GM12878 (cell line): ENCODE measurements at regions not wholly inside any gene's neighbourhood (a gene's known extent, or its start where the extent isn't known, plus 50 kb on each side); places are given as distances from the start of the nearest gene placed in this dataset.

Experiments
- ATAC-seq: fragments of 200-7000 bp; cut with Tn5 transposase; 3 replicates; pipeline ENCODE4 v1.9.1; 2020; ENCODE audit warnings: mild to moderate bottlenecking, moderate library complexity
- BruUV-seq: library from RNA; stranded (reverse); fragments of 400-500 nt; replicated peaks from 2 replicates; lab custom pipeline; 2021; lab: Mats Ljungman, UMichigan
- CTCF ChIA-PET: fragments of 300-600 bp; sonication (Branson Sonifier 250); formaldehyde crosslinking; extraction: SDS; loops from one replicate; lab custom pipeline; 2021; ENCODE audit warnings: inconsistent platforms; lab: Yijun Ruan, JAX
- POLR2A ChIA-PET: fragments of 350-600 bp; formaldehyde crosslinking; extraction: SDS; loops from one replicate; lab custom pipeline; 2021; ENCODE audit warnings: inconsistent platforms; lab: Charles Lee
- RAD21 ChIA-PET: fragments of 300-600 bp; sonication (Branson Sonifier 250); formaldehyde crosslinking; loops from one replicate; lab custom pipeline; 2023; ENCODE audit warnings: antibody characterized with exemption; ENCODE audit not compliant: unreplicated experiment; lab: Charles Lee
- SMC1A ChIA-PET: fragments of 300-600 bp; sonication (Branson Sonifier 250); formaldehyde crosslinking; loops from one replicate; lab custom pipeline; 2023; ENCODE audit not compliant: unreplicated experiment, uncharacterized antibody; lab: Charles Lee
- DNase-seq: peaks from one replicate; pipeline ENCODE4 v3.0.0-alpha.2; 2011; ENCODE audit warnings: low read depth, low spot score
- FAIRE-seq: peaks from 3 replicates; lab custom pipeline; 2011; peaks lifted over from hg19 to GRCh38; lab: Jason Lieb, UNC
- H2AFZ ChIP-seq: 2 replicates; pipeline ENCODE4 v1.6.0; 2011; ENCODE audit warnings: low read depth, low read length, control low read depth; ENCODE audit not compliant: control insufficient read depth
- H3K27ac ChIP-seq: 2 replicates; pipeline ENCODE4 v1.5.1; 2011; ENCODE audit warnings: control low read depth; ENCODE audit not compliant: control insufficient read depth, insufficient read depth
- H3K27me3 ChIP-seq, 2 experiments: replicated peaks in 1 of 2; 2 replicates each; pipeline versions ENCODE4 v1.6.0 to v1.6.1; 2011; ENCODE audit warnings: low read length in 1 of 2; ENCODE audit not compliant: control insufficient read depth in 2 of 2, insufficient read depth in 2 of 2
- H3K36me3 ChIP-seq, 2 experiments: 2 replicates each; pipeline ENCODE4 v1.5.1; 2011; ENCODE audit warnings: low read length in 1 of 2; ENCODE audit not compliant: control insufficient read depth in 2 of 2, insufficient read depth in 2 of 2
- H3K4me1 ChIP-seq: 2 replicates; pipeline ENCODE4 v1.6.1; 2011; ENCODE audit warnings: mild to moderate bottlenecking, low read length, moderate library complexity, mixed read lengths; ENCODE audit not compliant: control insufficient read depth, insufficient read depth
- H3K4me2 ChIP-seq: 2 replicates; pipeline ENCODE4 v1.6.0; 2011; ENCODE audit warnings: control low read depth; ENCODE audit not compliant: control insufficient read depth, insufficient read depth
- H3K4me3 ChIP-seq: fragments of 200-600 bp; sonication (generic); 2 replicates; pipeline ENCODE4 v1.5.1; 2016
- H3K79me2 ChIP-seq: 2 replicates; pipeline ENCODE4 v1.6.0; 2011; ENCODE audit warnings: low read length; ENCODE audit not compliant: control insufficient read depth, insufficient read depth
- H3K9ac ChIP-seq: 2 replicates; pipeline ENCODE4 v1.8.0; 2011; ENCODE audit warnings: low read length, control low read depth, mixed read lengths; ENCODE audit not compliant: control insufficient read depth, insufficient read depth
- H3K9me3 ChIP-seq: replicated peaks from 3 replicates; pipeline ENCODE4 v1.5.1; 2011; ENCODE audit warnings: mild to moderate bottlenecking, low read length; ENCODE audit not compliant: control insufficient read depth, insufficient read depth
- H4K20me1 ChIP-seq: 2 replicates; pipeline ENCODE4 v1.6.0; 2011; ENCODE audit not compliant: control insufficient read depth, insufficient read depth
- EZH2 ChIP-seq: IDR thresholded peaks from 2 replicates; pipeline ENCODE4 v1.6.1; 2012; ENCODE audit warnings: low read depth, mild to moderate bottlenecking, control low read depth, inconsistent platforms, low read length, borderline replicate concordance; ENCODE audit not compliant: control insufficient read depth
- FOXM1 ChIP-seq: IDR thresholded peaks from 2 replicates; pipeline ENCODE4 v1.6.1; 2012; ENCODE audit warnings: low read depth, mild to moderate bottlenecking, inconsistent platforms, low read length, moderate library complexity
- MEF2A ChIP-seq: IDR thresholded peaks from 2 replicates; pipeline ENCODE4 v1.6.1; 2011; ENCODE audit warnings: low read depth, mild to moderate bottlenecking, low read length, moderate library complexity; ENCODE audit not compliant: insufficient read depth
- MTA2 ChIP-seq: fragments of 450-650 bp; IDR thresholded peaks from 2 replicates; pipeline ENCODE4 v1.6.1; 2016; ENCODE audit warnings: low read depth, mild to moderate bottlenecking, moderate library complexity
- TARDBP ChIP-seq: IDR thresholded peaks from 2 replicates; pipeline ENCODE4 v1.6.1; 2016; ENCODE audit warnings: borderline replicate concordance
- ZNF622 ChIP-seq: fragments of 450-650 bp; IDR thresholded peaks from 2 replicates; pipeline ENCODE4 v1.6.1; 2017; ENCODE audit warnings: mild to moderate bottlenecking, inconsistent platforms
- WGBS: methylation state at CpG from one replicate; pipeline ENCODE4 v1.1.6; 2016; ENCODE audit warnings: low lambda C conversion rate; ENCODE audit not compliant: insufficient replicate concordance, insufficient coverage; ENCODE audit errors: missing lambda C conversion rate; 5-methylcytosine and 5-hydroxymethylcytosine counted together
- in situ Hi-C: fragments of 300-500 bp; cut with MboI; formaldehyde crosslinking; loops from 9 replicates; pipeline ENCODE4 v1.14.3; 2018; ENCODE audit warnings: mixed read lengths
- intact Hi-C: fragments of 100-400 bp; cut with micrococcal nuclease; formaldehyde crosslinking; loops from one replicate; pipeline ENCODE4 v1.14.2; 2022; ENCODE audit not compliant: unreplicated experiment
- TF ChIP-seq, protein P1 (sequence below): IDR thresholded peaks from 2 replicates; pipeline ENCODE4 v1.6.1; 2012; ENCODE audit warnings: low read depth, low read length, improper control_type of control experiment
- TF ChIP-seq, protein P2 (sequence below): IDR thresholded peaks from 2 replicates; pipeline ENCODE4 v1.6.1; 2012; ENCODE audit warnings: low read depth, low read length, improper control_type of control experiment

DNA sequence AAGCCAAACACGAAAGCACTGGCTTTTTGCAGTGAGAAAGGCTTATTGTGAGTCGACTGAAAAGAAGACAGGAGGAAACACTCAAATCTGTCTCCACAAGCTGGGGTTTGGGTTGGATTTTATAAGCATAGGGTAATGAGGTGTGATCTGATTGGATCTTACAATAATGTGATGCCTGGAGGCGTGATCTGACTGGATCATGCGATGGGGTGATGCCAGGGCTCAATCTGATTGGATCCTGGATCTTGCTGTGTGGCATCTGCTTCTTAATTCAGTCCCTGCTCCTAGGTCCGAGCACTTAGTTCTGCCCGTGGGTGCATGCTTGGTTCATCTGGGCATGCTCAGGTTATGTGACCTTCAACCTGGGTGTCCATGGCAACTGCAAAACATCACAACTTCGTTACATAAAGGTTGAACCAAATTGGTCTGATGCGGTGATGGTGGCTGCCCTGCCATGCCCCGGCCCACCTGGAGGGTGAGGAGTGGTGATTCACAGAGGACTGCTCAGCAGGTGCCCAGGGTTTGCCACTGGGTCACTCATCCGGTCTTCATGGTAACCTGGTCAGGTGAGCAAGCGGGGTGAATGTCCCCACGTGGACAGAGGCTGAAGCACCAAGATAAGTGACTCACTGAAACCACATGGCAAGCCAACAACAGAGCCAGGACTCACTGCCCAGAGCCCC is 111.0 kb downstream of the KCNF1 start:
- ChIA-PET SMC1A (no interaction called here), RAD21 (no interaction called here), POLR2A (no interaction called here), CTCF (no interaction called here)
- H4K20me1 ChIP-seq = no peaks in the 10 kb centered on the region
- no peaks in the 10 kb centered on the region for H3K36me3 ChIP-seq
- TF ChIP-seq, protein P1, sequence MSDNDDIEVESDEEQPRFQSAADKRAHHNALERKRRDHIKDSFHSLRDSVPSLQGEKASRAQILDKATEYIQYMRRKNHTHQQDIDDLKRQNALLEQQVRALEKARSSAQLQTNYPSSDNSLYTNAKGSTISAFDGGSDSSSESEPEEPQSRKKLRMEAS = no peak
- TF ChIP-seq FOXM1 (no peak), MTA2 (no peak), EZH2 (no peak), MEF2A (no peak), TARDBP (no peak), ZNF622 (no peak)
- TF ChIP-seq, protein P2, sequence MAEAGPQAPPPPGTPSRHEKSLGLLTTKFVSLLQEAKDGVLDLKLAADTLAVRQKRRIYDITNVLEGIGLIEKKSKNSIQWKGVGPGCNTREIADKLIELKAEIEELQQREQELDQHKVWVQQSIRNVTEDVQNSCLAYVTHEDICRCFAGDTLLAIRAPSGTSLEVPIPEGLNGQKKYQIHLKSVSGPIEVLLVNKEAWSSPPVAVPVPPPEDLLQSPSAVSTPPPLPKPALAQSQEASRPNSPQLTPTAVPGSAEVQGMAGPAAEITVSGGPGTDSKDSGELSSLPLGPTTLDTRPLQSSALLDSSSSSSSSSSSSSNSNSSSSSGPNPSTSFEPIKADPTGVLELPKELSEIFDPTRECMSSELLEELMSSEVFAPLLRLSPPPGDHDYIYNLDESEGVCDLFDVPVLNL = no peak
- peaks cover 0 to 4% of the 10 kb centered on the region in 2 experiments; a peak in 2 of 4 replicates for H3K27me3 ChIP-seq
- no peak for FAIRE-seq
- no peak overlapping the region for H3K27ac ChIP-seq
- in situ Hi-C loops (no loop called here), intact Hi-C loops (no loop called here)
- H2AFZ ChIP-seq = no peak overlapping the region
- no peak overlapping the region for H3K9ac ChIP-seq
- H3K79me2 ChIP-seq = no peaks in the 10 kb centered on the region
- no peaks in the 10 kb centered on the region for H3K4me1 ChIP-seq
- ATAC-seq = no peak
- no TSS peak for BruUV-seq
- no peak overlapping the region for H3K4me3 ChIP-seq
- no peaks in the 10 kb centered on the region for H3K9me3 ChIP-seq
- H3K4me2 ChIP-seq = no peak overlapping the region
- WGBS = 16% methylated on average over 12 of the region's 12 CpGs
- DNase-seq = no peak
